Lower leg skin (tissue), 4 donors: ENCODE measurements at regions not wholly inside any gene's neighbourhood (a gene's known extent, or its start where the extent isn't known, plus 50 kb on each side); places are given as distances from the start of the nearest gene placed in this dataset.
"Not testable (repeated sequence)": the region's sequence is repeated elsewhere in the genome, so short reads cannot be mapped to it uniquely, and the experiment has no call there.

ENCODE experiments used
- DNase-seq, 2 donors: peaks; one replicate each; pipeline ENCODE4 v3.0.0-alpha.2; 2019; ENCODE audit warnings: low spot score in 2 of 2
- H3K4me3 ChIP-seq: fragments of 200-600 bp; sonication (generic); 2 replicates; pipeline ENCODE4 v1.5.1; 2017; ENCODE audit warnings: mild to moderate bottlenecking, low read depth; ENCODE audit not compliant: poor library complexity, severe bottlenecking
- CTCF ChIP-seq, 3 donors: fragments of 450-650 bp; IDR thresholded peaks; one replicate each; pipeline ENCODE4 v1.5.1; 2016; ENCODE audit warnings: antibody characterized with exemption in 3 of 3, mild to moderate bottlenecking in 3 of 3, moderate library complexity in 2 of 3
- POLR2A ChIP-seq, 2 donors: fragments of 450-650 bp; IDR thresholded peaks; one replicate each; pipeline ENCODE4 v1.6.1; 2016 to 2017; ENCODE audit warnings: antibody characterized with exemption in 2 of 2, mild to moderate bottlenecking in 1 of 2, moderate library complexity in 1 of 2
- WGBS, 2 donors: methylation state at CpG; one replicate each; pipeline ENCODE4 v1.1.5; 2018; 5-methylcytosine and 5-hydroxymethylcytosine counted together
- intact Hi-C: fragments of 100-400 bp; cut with DNase I; formaldehyde crosslinking; loops from one replicate; pipeline ENCODE4 v1.15.0; 2023; ENCODE audit warnings: low total_unique reads

- H3K4me3 ChIP-seq, intact Hi-C loops, DNase-seq: not testable (repeated sequence)
- 77 to 80% methylated on average over 16 of the region's 16 CpGs for WGBS, 2 donors
These were observed 2226.0 kb upstream of the DEFB115 start for GRCh38 chr20:29031262-29031982.

DNA sequence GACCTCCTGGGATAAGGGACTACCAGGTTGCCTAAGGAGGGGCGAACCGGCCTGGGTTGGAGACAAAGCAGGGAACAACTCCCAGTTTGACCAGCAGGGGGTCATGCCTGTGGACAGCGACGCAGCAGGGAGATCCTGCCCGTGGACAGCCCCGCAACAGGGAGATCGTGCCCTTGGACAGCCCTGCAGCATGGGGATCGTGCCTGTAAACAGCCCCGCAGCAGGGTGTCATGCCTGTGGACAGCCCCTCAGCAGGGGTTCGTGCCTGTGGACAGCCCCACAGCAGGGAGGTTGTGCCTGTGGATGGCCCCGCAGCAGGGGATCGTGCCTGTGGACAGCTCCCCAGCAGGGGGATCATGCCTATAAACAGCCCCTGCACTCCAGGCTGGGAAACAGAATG lies 2213.2 kb upstream of the DEFB115 start:
- 79 to 87% methylated on average over 12 of the region's 12 CpGs for WGBS, 2 donors
- intact Hi-C loops, H3K4me3 ChIP-seq, DNase-seq: not testable (repeated sequence)

DNA sequence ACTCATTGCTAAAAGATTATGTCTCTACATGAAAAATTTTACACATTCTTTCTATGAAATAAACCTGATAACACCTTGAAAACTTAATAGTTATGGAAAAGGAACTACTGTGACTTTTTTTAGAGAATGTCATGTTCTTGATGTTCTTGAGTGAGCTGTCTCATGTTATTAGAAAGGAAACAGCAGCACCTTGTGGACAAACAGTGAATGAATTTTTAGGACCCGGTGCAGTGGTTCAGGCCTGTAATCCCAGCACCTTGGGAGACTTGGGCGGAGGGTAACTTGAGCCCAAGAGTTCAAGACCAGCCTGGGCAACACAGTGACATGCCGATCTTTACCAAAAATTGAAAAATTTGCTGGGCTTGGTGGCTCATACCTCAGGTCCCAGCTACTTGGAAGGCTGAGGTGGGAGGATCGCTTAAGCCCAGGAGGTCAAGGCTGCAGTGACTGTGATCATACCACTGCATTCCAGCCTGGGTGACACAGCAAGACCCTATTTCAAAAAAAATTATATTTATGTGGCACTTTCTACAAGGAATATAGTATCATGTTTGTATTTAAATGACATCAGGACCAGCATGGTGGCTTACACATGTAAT lies 2207.4 kb upstream of the DEFB115 start:
- 66 to 71% methylated on average over 4 of the region's 4 CpGs for WGBS, 2 donors
- H3K4me3 ChIP-seq, intact Hi-C loops, DNase-seq: not testable (repeated sequence)

GRCh38 chr20:29057866-29058484 lies 2199.5 kb upstream of the DEFB115 start:
- DNase-seq, H3K4me3 ChIP-seq, intact Hi-C loops: not testable (repeated sequence)
- 31 to 36% methylated on average over 6 of the region's 6 CpGs for WGBS, 2 donors

- intact Hi-C loops, DNase-seq, H3K4me3 ChIP-seq: not testable (repeated sequence)
- WGBS, 2 donors: 79 to 80% methylated on average over 11 of the region's 11 CpGs
These were observed 2195.0 kb upstream of the DEFB115 start for GRCh38 chr20:29062451-29062850.

- H3K4me3 ChIP-seq, DNase-seq, intact Hi-C loops: not testable (repeated sequence)
- 39 to 58% methylated on average over 1 of the region's 1 CpG for WGBS, 2 donors
These were observed 2191.1 kb upstream of the DEFB115 start for GRCh38 chr20:29066341-29066740.

DNA sequence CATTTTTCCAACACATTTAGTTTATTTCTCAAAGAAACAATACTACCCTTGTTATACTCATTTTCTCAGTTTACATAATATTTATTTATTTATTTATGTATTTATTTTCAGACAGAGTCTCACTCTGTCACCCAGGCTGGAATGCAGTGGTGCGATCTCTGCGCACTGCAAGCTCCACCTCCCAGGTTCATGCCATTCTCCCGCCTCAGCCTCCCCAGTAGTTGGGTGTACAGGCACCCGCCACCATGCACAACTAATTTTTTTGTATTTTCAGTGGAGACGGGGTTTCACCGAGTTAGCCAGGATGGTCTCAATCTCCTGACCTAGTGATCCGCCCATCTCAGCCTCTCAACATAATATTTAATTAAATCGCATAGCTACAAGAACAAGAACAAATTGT lies 2183.8 kb upstream of the DEFB115 start:
- H3K4me3 ChIP-seq, DNase-seq, intact Hi-C loops: not testable (repeated sequence)
- 73 to 75% methylated on average over 8 of the region's 8 CpGs for WGBS, 2 donors

DNA sequence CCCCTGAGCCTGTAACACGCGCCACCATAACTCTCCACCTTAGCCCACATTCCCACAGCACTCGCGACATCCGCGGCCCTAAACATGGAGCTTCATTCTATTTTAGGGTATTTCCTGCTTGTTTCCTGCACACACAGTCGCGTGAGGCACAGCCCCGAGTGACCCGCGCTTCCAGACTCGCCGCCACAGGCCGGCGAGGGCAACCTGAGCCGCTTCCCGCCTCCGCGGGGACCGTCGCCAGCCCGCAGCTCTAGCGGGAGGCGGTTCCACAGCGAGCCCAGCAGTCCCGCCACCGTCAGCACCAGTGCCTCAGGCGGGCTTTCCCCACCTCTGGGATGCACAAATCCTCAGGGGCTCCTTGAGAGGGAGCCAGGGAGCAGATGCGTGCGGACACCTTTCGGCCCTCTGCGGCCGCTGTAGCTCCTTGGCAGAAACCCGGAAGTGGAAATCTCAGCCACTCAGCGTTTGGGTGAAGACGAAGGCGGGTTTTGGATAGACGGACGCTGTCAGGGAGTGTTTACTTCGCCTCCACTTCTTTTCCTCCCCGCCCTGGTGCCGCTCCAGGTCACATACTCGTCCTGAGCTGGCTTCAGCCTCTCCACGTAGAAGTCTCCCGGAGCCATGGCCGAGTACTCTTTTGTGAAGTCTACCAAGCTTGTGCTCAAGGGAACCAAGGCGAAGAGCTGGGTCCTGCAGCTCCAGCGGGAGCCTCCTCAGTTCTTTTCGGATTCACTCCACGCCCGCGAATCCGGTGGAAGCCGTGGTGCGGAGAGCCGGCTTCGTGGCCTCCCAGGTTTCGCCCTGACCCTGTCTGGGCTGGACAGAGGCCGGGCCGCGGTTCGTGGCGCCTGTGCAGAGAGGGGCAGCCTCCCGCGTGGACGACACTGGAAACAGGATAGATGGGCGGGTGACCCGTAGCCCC lies 2177.4 kb upstream of the DEFB115 start:
- TF ChIP-seq POLR2A (IDR thresholded peaks at IDR 0.05) (no peak), CTCF (IDR thresholded peaks at IDR 0.05) (no peak)
- peak overlapping the region; percentile 31 for H3K4me3 ChIP-seq
- intact Hi-C loops: no loop called here
- 36 to 55% methylated on average over 51 of the region's 68 CpGs for WGBS, 2 donors
- peak in 1 of 2 donors; percentile 52 for DNase-seq

DNA sequence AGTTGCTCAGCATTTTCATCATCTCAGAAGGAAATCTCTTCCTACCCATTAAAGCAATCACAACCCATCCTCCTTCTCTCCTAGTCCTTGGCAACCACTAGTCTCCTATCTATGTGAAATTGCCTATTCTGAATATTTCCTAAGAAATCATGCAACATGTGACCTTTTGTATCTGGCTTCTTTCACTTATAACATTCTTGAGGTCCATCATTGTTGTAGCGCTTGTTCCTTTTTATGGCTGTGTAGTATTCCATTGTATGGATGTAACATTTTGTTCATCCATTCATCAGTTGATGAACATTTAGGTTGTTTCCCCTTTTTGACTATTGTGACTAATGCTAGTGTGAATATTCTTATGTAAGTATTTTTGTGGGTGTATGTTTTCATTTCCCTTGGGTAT lies 2175.8 kb upstream of the DEFB115 start:
- H3K4me3 ChIP-seq, DNase-seq, intact Hi-C loops: not testable (repeated sequence)
- WGBS, 2 donors: 0 to 55% methylated on average over 1 of the region's 1 CpG
